ENCODE measurements at regions not wholly inside any gene's neighbourhood (a gene's known extent, or its start where the extent isn't known, plus 50 kb on each side); places are given as distances from the start of the nearest gene placed in this dataset.

- TF ChIP-seq SRF (IDR thresholded peaks at IDR 0.05; ENCODE audit: low read depth, low read length) (no peak), MXD1 (CRISPR knock-in tag; IDR thresholded peaks at IDR 0.05) (no peak; the same call in 1 of the 2 replicates), NKX3-1 (CRISPR knock-in tag; IDR thresholded peaks at IDR 0.05) (no peak), ZNF512B (CRISPR knock-in tag; IDR thresholded peaks at IDR 0.05; ENCODE audit: borderline replicate concordance) (no peak), TIGD3 (CRISPR knock-in tag; IDR thresholded peaks at IDR 0.05; ENCODE audit: borderline replicate concordance) (peak; percentile 69; the same call in 1 of the 2 replicates), NFE2L1 (CRISPR knock-in tag; IDR thresholded peaks at IDR 0.05; ENCODE audit: borderline replicate concordance) (no peak), ZNF737 (CRISPR knock-in tag; IDR thresholded peaks at IDR 0.05; ENCODE audit: borderline replicate concordance) (no peak), NCOA2 (CRISPR knock-in tag; IDR thresholded peaks at IDR 0.05) (no peak), SP5 (CRISPR knock-in tag; IDR thresholded peaks at IDR 0.05; ENCODE audit: borderline replicate concordance, low read depth) (peak; percentile 64; the same call in 1 of the 2 replicates), ARNTL (CRISPR knock-in tag; IDR thresholded peaks at IDR 0.05) (0 out of 2 replicates have a peak, but pooled peaks have one; percentile 21), ZFP1 (CRISPR knock-in tag; IDR thresholded peaks at IDR 0.05) (no peak), ZNF879 (CRISPR knock-in tag; IDR thresholded peaks at IDR 0.05) (no peak), ELF3 (CRISPR knock-in tag; IDR thresholded peaks at IDR 0.05) (peak; percentile 92; the same call in 1 of the 2 replicates), ZNF546 (CRISPR knock-in tag; conservative IDR thresholded peaks at IDR 0.05) (0 out of 2 replicates have a peak, but pooled peaks have one; percentile 33), ZNF431 (CRISPR knock-in tag; IDR thresholded peaks at IDR 0.05; ENCODE audit: borderline replicate concordance, low read depth) (peak; percentile 85; the same call in 1 of the 2 replicates), SIN3A (IDR thresholded peaks at IDR 0.05; ENCODE audit: borderline replicate concordance, low read depth, low read length) (no peak), TRIM22 (IDR thresholded peaks at IDR 0.05) (no peak), RFXAP (CRISPR knock-in tag; IDR thresholded peaks at IDR 0.05; ENCODE audit: borderline replicate concordance) (no peak), POLR2A (IDR thresholded peaks at IDR 0.05; ENCODE audit: insufficient read depth in 1 of 2, low read depth in 2 of 2, low read length in 2 of 2) (peak in 1 of 2 experiments; percentile 62; a peak in 1 of 4 replicates), TCF7 (IDR thresholded peaks at IDR 0.05; ENCODE audit: low read depth) (no peak), ZC3H4 (CRISPR knock-in tag; IDR thresholded peaks at IDR 0.05; ENCODE audit: borderline replicate concordance) (no peak), ZNF605 (CRISPR knock-in tag; IDR thresholded peaks at IDR 0.05) (peak; percentile 94), ZNF138 (CRISPR knock-in tag; IDR thresholded peaks at IDR 0.05; ENCODE audit: low read depth) (no peak), ZNF660 (CRISPR knock-in tag; IDR thresholded peaks at IDR 0.05; ENCODE audit: borderline replicate concordance, low read depth) (no peak), ARNT (IDR thresholded peaks at IDR 0.05) (no peak), ZNF850 (CRISPR knock-in tag; conservative IDR thresholded peaks at IDR 0.05) (no peak), NFKBIZ (CRISPR knock-in tag; IDR thresholded peaks at IDR 0.05) (no peak; the same call in 1 of the 2 replicates)
Measured at GRCh38 chr14:34063470-34064164, 112.7 kb upstream of the EGLN3 start (continued).

Measured in HepG2 (cell line).